ENCODE measurements at regions not wholly inside any gene's neighbourhood (a gene's known extent, or its start where the extent isn't known, plus 50 kb on each side); places are given as distances from the start of the nearest gene placed in this dataset.

GRCh38 chr14:42145766-42146165, 539.1 kb downstream of the LRFN5 start:
- Histone ChIP-seq H3K79me2 (ENCODE audit: control insufficient read depth, insufficient read depth, low read length, unreplicated experiment) (no peaks in the 10 kb centered on the region), H3K36me3 (ENCODE audit: insufficient read depth, low read length) (no peaks in the 10 kb centered on the region), H3K4me3 (ENCODE audit: low read depth, low read length) (no peak overlapping the region), H3K27ac (ENCODE audit: low read depth, low read length) (no peak overlapping the region), H3K4me1 (ENCODE audit: control insufficient read depth, insufficient read depth, low read length, unreplicated experiment) (peaks cover 9% of the 10 kb centered on the region), H3K27me3 (ENCODE audit: insufficient read depth, low read length) (no peaks in the 10 kb centered on the region), H2AFZ (ENCODE audit: low read length, unreplicated experiment) (no peak overlapping the region)

GRCh38 chr14:42143114-42143513, 536.4 kb downstream of the LRFN5 start:
- H3K27ac ChIP-seq (ENCODE audit: low read depth, low read length): no peak overlapping the region
- no peak overlapping the region for H2AFZ ChIP-seq (ENCODE audit: low read length, unreplicated experiment)
- H3K36me3 ChIP-seq (ENCODE audit: insufficient read depth, low read length): no peaks in the 10 kb centered on the region
- H3K4me1 ChIP-seq (ENCODE audit: control insufficient read depth, insufficient read depth, low read length, unreplicated experiment): peaks cover 23% of the 10 kb centered on the region
- no peaks in the 10 kb centered on the region for H3K79me2 ChIP-seq (ENCODE audit: control insufficient read depth, insufficient read depth, low read length, unreplicated experiment)
- no peaks in the 10 kb centered on the region for H3K27me3 ChIP-seq (ENCODE audit: insufficient read depth, low read length)
- H3K4me3 ChIP-seq (ENCODE audit: low read depth, low read length): no peak overlapping the region

- no peaks in the 10 kb centered on the region for H3K79me2 ChIP-seq (ENCODE audit: control insufficient read depth, insufficient read depth, low read length, unreplicated experiment)
- H3K4me1 ChIP-seq (ENCODE audit: control insufficient read depth, insufficient read depth, low read length, unreplicated experiment): peaks cover 23% of the 10 kb centered on the region
- no peak overlapping the region for H2AFZ ChIP-seq (ENCODE audit: low read length, unreplicated experiment)
- H3K27me3 ChIP-seq (ENCODE audit: insufficient read depth, low read length): no peaks in the 10 kb centered on the region
- H3K36me3 ChIP-seq (ENCODE audit: insufficient read depth, low read length): no peaks in the 10 kb centered on the region
- H3K27ac ChIP-seq (ENCODE audit: low read depth, low read length): peak overlapping the region; percentile 88
- no peak overlapping the region for H3K4me3 ChIP-seq (ENCODE audit: low read depth, low read length)
Observed at GRCh38 chr14:42141328-42141727, 534.7 kb downstream of the LRFN5 start.

GRCh38 chr14:42140831-42141279, 534.2 kb downstream of the LRFN5 start:
- Histone ChIP-seq H3K27ac (ENCODE audit: low read depth, low read length) (peak overlapping the region; percentile 88), H3K36me3 (ENCODE audit: insufficient read depth, low read length) (no peaks in the 10 kb centered on the region), H3K4me3 (ENCODE audit: low read depth, low read length) (peak overlapping the region; percentile 48), H3K27me3 (ENCODE audit: insufficient read depth, low read length) (no peaks in the 10 kb centered on the region), H2AFZ (ENCODE audit: low read length, unreplicated experiment) (no peak overlapping the region), H3K79me2 (ENCODE audit: control insufficient read depth, insufficient read depth, low read length, unreplicated experiment) (no peaks in the 10 kb centered on the region), H3K4me1 (ENCODE audit: control insufficient read depth, insufficient read depth, low read length, unreplicated experiment) (peaks cover 23% of the 10 kb centered on the region)

- H3K27ac ChIP-seq (ENCODE audit: low read depth, low read length): peak overlapping the region; percentile 88; the same call in 1 of the 2 replicates
Observed at GRCh38 chr14:42140001-42140400, 533.3 kb downstream of the LRFN5 start.

GRCh38 chr14:42138406-42138805, 531.7 kb downstream of the LRFN5 start:
- Histone ChIP-seq H3K27ac (ENCODE audit: low read depth, low read length) (no peak overlapping the region), H3K79me2 (ENCODE audit: control insufficient read depth, insufficient read depth, low read length, unreplicated experiment) (no peaks in the 10 kb centered on the region)

More at GRCh38 chr14:42140001-42140400, 533.3 kb downstream of the LRFN5 start:
- Histone ChIP-seq H3K4me3 (ENCODE audit: low read depth, low read length) (no peak overlapping the region), H3K79me2 (ENCODE audit: control insufficient read depth, insufficient read depth, low read length, unreplicated experiment) (no peaks in the 10 kb centered on the region), H3K4me1 (ENCODE audit: control insufficient read depth, insufficient read depth, low read length, unreplicated experiment) (peaks cover 23% of the 10 kb centered on the region), H3K36me3 (ENCODE audit: insufficient read depth, low read length) (no peaks in the 10 kb centered on the region), H2AFZ (ENCODE audit: low read length, unreplicated experiment) (no peak overlapping the region), H3K27me3 (ENCODE audit: insufficient read depth, low read length) (no peaks in the 10 kb centered on the region)

GRCh38 chr14:42130815-42131214, 524.1 kb downstream of the LRFN5 start:
- peak overlapping the region; percentile 88 for H2AFZ ChIP-seq (ENCODE audit: low read length, unreplicated experiment)

More at GRCh38 chr14:42138406-42138805, 531.7 kb downstream of the LRFN5 start:
- Histone ChIP-seq H3K4me3 (ENCODE audit: low read depth, low read length) (no peak overlapping the region), H3K4me1 (ENCODE audit: control insufficient read depth, insufficient read depth, low read length, unreplicated experiment) (peaks cover 23% of the 10 kb centered on the region), H2AFZ (ENCODE audit: low read length, unreplicated experiment) (no peak overlapping the region), H3K36me3 (ENCODE audit: insufficient read depth, low read length) (no peaks in the 10 kb centered on the region), H3K27me3 (ENCODE audit: insufficient read depth, low read length) (no peaks in the 10 kb centered on the region)

GRCh38 chr14:42123526-42123925, 516.9 kb downstream of the LRFN5 start:
- H3K4me1 ChIP-seq (ENCODE audit: control insufficient read depth, insufficient read depth, low read length, unreplicated experiment): no peaks in the 10 kb centered on the region
- no peak overlapping the region for H2AFZ ChIP-seq (ENCODE audit: low read length, unreplicated experiment)
- no peaks in the 10 kb centered on the region for H3K36me3 ChIP-seq (ENCODE audit: insufficient read depth, low read length)
- no peaks in the 10 kb centered on the region for H3K27me3 ChIP-seq (ENCODE audit: insufficient read depth, low read length)
- no peak overlapping the region for H3K4me3 ChIP-seq (ENCODE audit: low read depth, low read length)
- no peaks in the 10 kb centered on the region for H3K79me2 ChIP-seq (ENCODE audit: control insufficient read depth, insufficient read depth, low read length, unreplicated experiment)
- no peak overlapping the region for H3K27ac ChIP-seq (ENCODE audit: low read depth, low read length)

More at GRCh38 chr14:42130815-42131214, 524.1 kb downstream of the LRFN5 start:
- Histone ChIP-seq H3K4me1 (ENCODE audit: control insufficient read depth, insufficient read depth, low read length, unreplicated experiment) (peaks cover 4% of the 10 kb centered on the region), H3K36me3 (ENCODE audit: insufficient read depth, low read length) (no peaks in the 10 kb centered on the region), H3K4me3 (ENCODE audit: low read depth, low read length) (no peak overlapping the region), H3K27ac (ENCODE audit: low read depth, low read length) (no peak overlapping the region; the same call in 1 of the 2 replicates), H3K27me3 (ENCODE audit: insufficient read depth, low read length) (no peaks in the 10 kb centered on the region), H3K79me2 (ENCODE audit: control insufficient read depth, insufficient read depth, low read length, unreplicated experiment) (no peaks in the 10 kb centered on the region)

- Histone ChIP-seq H3K79me2 (ENCODE audit: control insufficient read depth, insufficient read depth, low read length, unreplicated experiment) (no peaks in the 10 kb centered on the region), H3K27ac (ENCODE audit: low read depth, low read length) (no peak overlapping the region), H3K4me3 (ENCODE audit: low read depth, low read length) (no peak overlapping the region), H3K4me1 (ENCODE audit: control insufficient read depth, insufficient read depth, low read length, unreplicated experiment) (no peaks in the 10 kb centered on the region), H2AFZ (ENCODE audit: low read length, unreplicated experiment) (no peak overlapping the region), H3K36me3 (ENCODE audit: insufficient read depth, low read length) (no peaks in the 10 kb centered on the region), H3K27me3 (ENCODE audit: insufficient read depth, low read length) (no peaks in the 10 kb centered on the region)
Observed at GRCh38 chr14:42113358-42114069, 506.8 kb downstream of the LRFN5 start.

- Histone ChIP-seq H3K4me3 (ENCODE audit: low read depth, low read length) (no peak overlapping the region), H3K36me3 (ENCODE audit: insufficient read depth, low read length) (no peaks in the 10 kb centered on the region), H3K27me3 (ENCODE audit: insufficient read depth, low read length) (0 out of 2 replicates have a peak, but pooled peaks cover 4% of the 10 kb centered on the region), H3K79me2 (ENCODE audit: control insufficient read depth, insufficient read depth, low read length, unreplicated experiment) (no peaks in the 10 kb centered on the region), H2AFZ (ENCODE audit: low read length, unreplicated experiment) (no peak overlapping the region), H3K4me1 (ENCODE audit: control insufficient read depth, insufficient read depth, low read length, unreplicated experiment) (no peaks in the 10 kb centered on the region), H3K27ac (ENCODE audit: low read depth, low read length) (no peak overlapping the region)
Observed at GRCh38 chr14:42112108-42112507, 505.4 kb downstream of the LRFN5 start.

- no peaks in the 10 kb centered on the region for H3K36me3 ChIP-seq (ENCODE audit: insufficient read depth, low read length)
Observed at GRCh38 chr14:42111355-42111754, 504.7 kb downstream of the LRFN5 start.

More at GRCh38 chr14:42111355-42111754, 504.7 kb downstream of the LRFN5 start:
- Histone ChIP-seq H3K4me1 (ENCODE audit: control insufficient read depth, insufficient read depth, low read length, unreplicated experiment) (no peaks in the 10 kb centered on the region), H3K4me3 (ENCODE audit: low read depth, low read length) (no peak overlapping the region), H3K27ac (ENCODE audit: low read depth, low read length) (no peak overlapping the region), H2AFZ (ENCODE audit: low read length, unreplicated experiment) (no peak overlapping the region), H3K79me2 (ENCODE audit: control insufficient read depth, insufficient read depth, low read length, unreplicated experiment) (no peaks in the 10 kb centered on the region), H3K27me3 (ENCODE audit: insufficient read depth, low read length) (0 out of 2 replicates have a peak, but pooled peaks cover 4% of the 10 kb centered on the region)

Data from ACC112 (cell line).